Astrocyte (in vitro differentiated cells and primary cell): ENCODE measurements at regions not wholly inside any gene's neighbourhood (a gene's known extent, or its start where the extent isn't known, plus 50 kb on each side); places are given as distances from the start of the nearest gene placed in this dataset.

ENCODE experiments used
- DNase-seq: peaks from one replicate; pipeline ENCODE4 v3.0.0-alpha.2; 2010; ENCODE audit warnings: low read depth
- FAIRE-seq: peaks from 2 replicates; lab custom pipeline; 2011; peaks lifted over from hg19 to GRCh38; lab: Jason Lieb, UNC
- H2AFZ ChIP-seq: 2 replicates; pipeline ENCODE4 v1.6.0; 2012; ENCODE audit warnings: low read depth, low read length, inconsistent platforms
- H3K27ac ChIP-seq: 2 replicates; pipeline ENCODE4 v1.5.1; 2011; ENCODE audit warnings: low read depth, low read length, inconsistent platforms
- H3K27me3 ChIP-seq: 2 replicates; pipeline ENCODE4 v1.6.0; 2011; ENCODE audit warnings: low read length, inconsistent platforms; ENCODE audit not compliant: insufficient read depth
- H3K36me3 ChIP-seq: 2 replicates; pipeline ENCODE4 v1.5.1; 2011; ENCODE audit warnings: low read length, inconsistent platforms; ENCODE audit not compliant: insufficient read depth
- H3K4me1 ChIP-seq: 2 replicates; pipeline ENCODE4 v1.5.1; 2011; ENCODE audit warnings: low read length, inconsistent platforms; ENCODE audit not compliant: insufficient read depth
- H3K4me2 ChIP-seq: 2 replicates; pipeline ENCODE4 v1.6.0; 2012; ENCODE audit warnings: low read length, inconsistent platforms
- H3K4me3 ChIP-seq: 2 replicates; pipeline ENCODE4 v1.5.1; 2011; ENCODE audit warnings: low read depth, mild to moderate bottlenecking, low read length, inconsistent platforms; ENCODE audit not compliant: insufficient read depth
- H3K79me2 ChIP-seq: 2 replicates; pipeline ENCODE4 v1.6.0; 2012; ENCODE audit warnings: mild to moderate bottlenecking, low read length, inconsistent platforms; ENCODE audit not compliant: insufficient read depth
- H3K9ac ChIP-seq: 2 replicates; pipeline ENCODE4 v1.6.0; 2012; ENCODE audit warnings: mild to moderate bottlenecking, low read length, inconsistent platforms
- H3K9me3 ChIP-seq: 2 replicates; pipeline ENCODE4 v1.5.1; 2012; ENCODE audit warnings: low read depth, mild to moderate bottlenecking, low read length, inconsistent platforms; ENCODE audit not compliant: insufficient read depth
- H4K20me1 ChIP-seq: 2 replicates; pipeline ENCODE4 v1.6.0; 2012; ENCODE audit warnings: low read length, inconsistent platforms; ENCODE audit not compliant: insufficient read depth
- H3K27ac Mint-ChIP-seq: one replicate; pipeline ENCODE4 v1.8.0; 2021; ENCODE audit warnings: mild to moderate bottlenecking, mixed read lengths; ENCODE audit not compliant: unreplicated experiment
- H3K27me3 Mint-ChIP-seq: one replicate; pipeline ENCODE4 v1.8.0; 2021; ENCODE audit warnings: low read depth, mixed read lengths; ENCODE audit not compliant: unreplicated experiment
- H3K36me3 Mint-ChIP-seq: one replicate; pipeline ENCODE4 v1.8.0; 2021; ENCODE audit warnings: low read depth, mixed read lengths; ENCODE audit not compliant: unreplicated experiment
- H3K4me1 Mint-ChIP-seq: one replicate; pipeline ENCODE4 v1.8.0; 2021; ENCODE audit warnings: low read depth, mixed read lengths; ENCODE audit not compliant: unreplicated experiment
- H3K4me3 Mint-ChIP-seq: one replicate; pipeline ENCODE4 v1.8.0; 2021; ENCODE audit warnings: mild to moderate bottlenecking, moderate library complexity, mixed read lengths; ENCODE audit not compliant: unreplicated experiment
- H3K9me3 Mint-ChIP-seq: one replicate; pipeline ENCODE4 v1.8.0; 2021; ENCODE audit warnings: mild to moderate bottlenecking, mixed read lengths; ENCODE audit not compliant: unreplicated experiment
- EZH2 ChIP-seq: IDR thresholded peaks from 2 replicates; pipeline ENCODE4 v1.6.1; 2012; ENCODE audit warnings: mild to moderate bottlenecking, low read length, inconsistent platforms; ENCODE audit not compliant: insufficient read depth
- TF ChIP-seq, protein P1 (sequence below): IDR thresholded peaks from 2 replicates; pipeline ENCODE4 v1.5.1; 2011; ENCODE audit warnings: low read depth, mild to moderate bottlenecking, inconsistent platforms, low read length, moderate library complexity; ENCODE audit not compliant: insufficient read depth

DNA sequence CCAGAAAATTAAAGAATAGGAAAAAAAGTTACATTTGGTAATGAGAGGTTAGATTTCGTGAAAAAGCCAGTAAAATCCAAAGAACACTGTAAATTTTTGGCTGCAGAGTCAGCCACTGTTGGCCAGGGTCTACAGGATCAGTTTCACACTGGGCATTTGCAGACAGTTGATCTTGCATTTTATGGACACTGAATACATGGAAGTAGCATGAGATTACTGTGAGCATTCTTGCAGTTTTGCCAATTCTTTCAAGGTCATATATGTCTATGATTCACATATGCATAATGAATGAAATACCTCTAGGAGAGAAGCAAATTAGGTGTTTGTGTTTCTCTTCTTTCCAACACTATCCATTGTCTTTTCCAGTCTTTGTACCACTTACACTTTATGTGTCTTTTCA, 200.8 kb upstream of the DPYD start:
- FAIRE-seq (no peak), DNase-seq (peak; percentile 23)
- TF ChIP-seq, protein P1, sequence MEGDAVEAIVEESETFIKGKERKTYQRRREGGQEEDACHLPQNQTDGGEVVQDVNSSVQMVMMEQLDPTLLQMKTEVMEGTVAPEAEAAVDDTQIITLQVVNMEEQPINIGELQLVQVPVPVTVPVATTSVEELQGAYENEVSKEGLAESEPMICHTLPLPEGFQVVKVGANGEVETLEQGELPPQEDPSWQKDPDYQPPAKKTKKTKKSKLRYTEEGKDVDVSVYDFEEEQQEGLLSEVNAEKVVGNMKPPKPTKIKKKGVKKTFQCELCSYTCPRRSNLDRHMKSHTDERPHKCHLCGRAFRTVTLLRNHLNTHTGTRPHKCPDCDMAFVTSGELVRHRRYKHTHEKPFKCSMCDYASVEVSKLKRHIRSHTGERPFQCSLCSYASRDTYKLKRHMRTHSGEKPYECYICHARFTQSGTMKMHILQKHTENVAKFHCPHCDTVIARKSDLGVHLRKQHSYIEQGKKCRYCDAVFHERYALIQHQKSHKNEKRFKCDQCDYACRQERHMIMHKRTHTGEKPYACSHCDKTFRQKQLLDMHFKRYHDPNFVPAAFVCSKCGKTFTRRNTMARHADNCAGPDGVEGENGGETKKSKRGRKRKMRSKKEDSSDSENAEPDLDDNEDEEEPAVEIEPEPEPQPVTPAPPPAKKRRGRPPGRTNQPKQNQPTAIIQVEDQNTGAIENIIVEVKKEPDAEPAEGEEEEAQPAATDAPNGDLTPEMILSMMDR, result no peak
- TF ChIP-seq EZH2, result no peak
- Mint-ChIP-seq H3K4me1 (no peaks in the 10 kb centered on the region), H3K27me3 (no peaks in the 10 kb centered on the region), H3K27ac (no peak overlapping the region), H3K9me3 (no peaks in the 10 kb centered on the region), H3K36me3 (no peaks in the 10 kb centered on the region), H3K4me3 (no peak overlapping the region)
- Histone ChIP-seq H3K9me3 (no peaks in the 10 kb centered on the region), H3K36me3 (no peaks in the 10 kb centered on the region), H3K27ac (no peak overlapping the region), H3K9ac (no peak overlapping the region), H4K20me1 (no peaks in the 10 kb centered on the region), H3K79me2 (no peaks in the 10 kb centered on the region), H2AFZ (no peak overlapping the region), H3K4me3 (no peak overlapping the region), H3K4me1 (no peaks in the 10 kb centered on the region), H3K27me3 (no peaks in the 10 kb centered on the region), H3K4me2 (no peak overlapping the region)

DNA sequence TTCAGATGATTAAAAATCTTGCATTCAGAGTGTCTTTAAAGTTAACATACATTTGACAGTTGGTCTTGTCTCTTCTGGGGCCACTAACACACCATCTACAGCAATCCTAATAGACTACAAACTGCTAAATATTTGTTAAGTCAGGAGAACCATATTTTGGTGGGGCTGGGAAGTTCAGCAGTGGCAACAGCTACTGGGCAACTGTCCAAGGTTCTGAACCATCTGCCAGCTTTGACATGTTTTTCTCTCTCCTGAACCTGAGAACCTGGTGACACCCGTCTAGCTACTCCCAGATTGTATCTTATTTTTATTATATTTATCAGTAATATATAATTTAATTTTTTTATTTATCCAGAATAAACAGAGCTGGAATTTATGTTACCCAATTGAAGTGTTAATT, 199.0 kb upstream of the DPYD start:
- H3K27ac Mint-ChIP-seq, result no peak overlapping the region
- no peak overlapping the region for H3K4me3 Mint-ChIP-seq
- no peaks in the 10 kb centered on the region for H3K9me3 ChIP-seq
- H3K4me1 ChIP-seq, result no peaks in the 10 kb centered on the region
- no peaks in the 10 kb centered on the region for H3K9me3 Mint-ChIP-seq
- DNase-seq, result peak; percentile 8
- no peaks in the 10 kb centered on the region for H3K79me2 ChIP-seq
- H4K20me1 ChIP-seq, result no peaks in the 10 kb centered on the region
- no peaks in the 10 kb centered on the region for H3K27me3 ChIP-seq
- no peak overlapping the region for H2AFZ ChIP-seq
- no peak overlapping the region for H3K9ac ChIP-seq
- H3K27ac ChIP-seq, result no peak overlapping the region
- FAIRE-seq, result no peak
- no peak overlapping the region for H3K4me2 ChIP-seq
- no peak overlapping the region for H3K4me3 ChIP-seq
- no peaks in the 10 kb centered on the region for H3K4me1 Mint-ChIP-seq
- H3K36me3 Mint-ChIP-seq, result no peaks in the 10 kb centered on the region
- no peaks in the 10 kb centered on the region for H3K27me3 Mint-ChIP-seq
- TF ChIP-seq, protein P1, result no peak
- TF ChIP-seq EZH2, result no peak
- H3K36me3 ChIP-seq, result no peaks in the 10 kb centered on the region

DNA sequence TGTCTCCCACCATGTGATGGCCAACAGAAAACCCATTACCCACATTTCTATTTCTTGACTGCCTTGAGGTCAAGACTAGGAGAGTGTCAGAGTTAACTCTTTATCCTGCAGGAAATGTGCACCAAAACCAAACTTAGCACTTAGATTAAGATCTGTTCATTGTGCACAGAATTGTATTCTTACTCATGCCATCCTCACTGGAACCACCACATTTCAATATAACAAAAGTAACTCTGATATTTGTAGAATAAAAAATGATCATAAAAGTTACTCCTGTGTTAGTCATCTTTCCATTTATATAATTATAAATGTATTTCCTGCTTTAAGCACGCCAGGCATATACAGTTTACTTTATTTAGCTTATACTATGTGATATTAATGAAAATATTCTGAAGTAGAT, 193.0 kb upstream of the DPYD start:
- DNase-seq (no peak), FAIRE-seq (no peak)
- Mint-ChIP-seq H3K9me3 (peaks cover 4% of the 10 kb centered on the region), H3K27ac (no peak overlapping the region), H3K4me1 (peaks cover 7% of the 10 kb centered on the region), H3K4me3 (no peak overlapping the region), H3K36me3 (no peaks in the 10 kb centered on the region), H3K27me3 (no peaks in the 10 kb centered on the region)
- no peaks in the 10 kb centered on the region for H4K20me1 ChIP-seq
- H3K36me3 ChIP-seq, result no peaks in the 10 kb centered on the region
- H3K4me1 ChIP-seq, result no peaks in the 10 kb centered on the region
- no peaks in the 10 kb centered on the region for H3K9me3 ChIP-seq
- H3K27me3 ChIP-seq, result no peaks in the 10 kb centered on the region
- no peaks in the 10 kb centered on the region for H3K79me2 ChIP-seq
- no peak overlapping the region for H2AFZ ChIP-seq
- no peak for TF ChIP-seq EZH2
- TF ChIP-seq, protein P1, result no peak
- H3K4me2 ChIP-seq, result no peak overlapping the region
- H3K4me3 ChIP-seq, result no peak overlapping the region
- H3K9ac ChIP-seq, result no peak overlapping the region
- no peak overlapping the region for H3K27ac ChIP-seq
